SU-DHL-6 (cell line): ENCODE measurements at regions not wholly inside any gene's neighbourhood (a gene's known extent, or its start where the extent isn't known, plus 50 kb on each side); places are given as distances from the start of the nearest gene placed in this dataset.

ENCODE experiments used
- H2AFZ ChIP-seq: fragments of 200-600 bp; sonication (generic); 2 replicates; pipeline ENCODE4 v1.6.1; 2014; ENCODE audit warnings: low read depth, mild to moderate bottlenecking, moderate library complexity, mixed read lengths, antibody characterized with exemption, low read length; ENCODE audit not compliant: severe bottlenecking
- H3F3A ChIP-seq: fragments of 200-600 bp; shearing (Covaris generic); 2 replicates; pipeline ENCODE4 v1.6.0; 2016; ENCODE audit warnings: antibody characterized with exemption, mild to moderate bottlenecking; ENCODE audit not compliant: insufficient read depth
- H3K27ac ChIP-seq: fragments of 200-600 bp; sonication (generic); 2 replicates; pipeline ENCODE4 v1.5.1; 2016; ENCODE audit warnings: low read depth, mild to moderate bottlenecking, low read length, moderate library complexity, mixed read lengths
- H3K27me3 ChIP-seq: fragments of 200-600 bp; sonication (generic), shearing (Covaris generic); 2 replicates; pipeline ENCODE4 v1.6.0; 2014; ENCODE audit warnings: mild to moderate bottlenecking, low read length
- H3K36me3 ChIP-seq: fragments of 200-600 bp; sonication (generic); 2 replicates; pipeline ENCODE4 v1.6.1; 2014; ENCODE audit warnings: mild to moderate bottlenecking, low read length, mixed read lengths
- H3K4me2 ChIP-seq: fragments of 300-600, 200-600 bp; shearing (Covaris generic), sonication (generic); 2 replicates; pipeline ENCODE4 v1.6.0; 2014; ENCODE audit warnings: low read length, low read depth, mild to moderate bottlenecking; ENCODE audit not compliant: poor library complexity, severe bottlenecking
- H3K4me3 ChIP-seq: fragments of 200-600 bp; sonication (generic); 2 replicates; pipeline ENCODE4 v1.5.1; 2014; ENCODE audit warnings: antibody characterized with exemption, low read length, mild to moderate bottlenecking, mixed read lengths; ENCODE audit not compliant: insufficient read depth, poor library complexity, severe bottlenecking
- H3K79me2 ChIP-seq: fragments of 200-600 bp; sonication (generic); 2 replicates; pipeline ENCODE4 v1.6.1; 2014; ENCODE audit warnings: mild to moderate bottlenecking, low read length, moderate library complexity; ENCODE audit not compliant: insufficient read depth
- H3K9ac ChIP-seq: fragments of 200-600 bp; sonication (generic); 2 replicates; pipeline ENCODE4 v1.7.0; 2014; ENCODE audit warnings: mild to moderate bottlenecking, low read length
- H3K9me2 ChIP-seq: fragments of 200-600 bp; sonication (generic); replicated peaks from 2 replicates; pipeline ENCODE4 v1.6.1; 2014; ENCODE audit warnings: low read length; ENCODE audit not compliant: insufficient read depth
- H3K9me3 ChIP-seq: fragments of 200-600 bp; sonication (generic); 2 replicates; pipeline ENCODE4 v1.6.1; 2014; ENCODE audit warnings: low read length, mixed read lengths; ENCODE audit not compliant: insufficient read depth
- H4K20me1 ChIP-seq: fragments of 200-600 bp; sonication (generic); 2 replicates; pipeline ENCODE4 v1.6.1; 2014; ENCODE audit warnings: low read depth, mild to moderate bottlenecking, antibody characterized with exemption, low read length, moderate library complexity, mixed read lengths
- CTCF ChIP-seq: fragments of 200-600 bp; sonication (generic); IDR thresholded peaks from one replicate; pipeline ENCODE4 v1.5.1; 2017; ENCODE audit warnings: antibody characterized with exemption, mild to moderate bottlenecking, low read length, moderate library complexity; ENCODE audit not compliant: insufficient read depth, poor library complexity, severe bottlenecking
- EZH2phosphoT487 ChIP-seq: fragments of 200-600 bp; sonication (generic), shearing (Covaris generic); conservative IDR thresholded peaks from 2 replicates; pipeline ENCODE4 v1.6.1; 2018; ENCODE audit warnings: mild to moderate bottlenecking, antibody characterized with exemption, low read length, moderate library complexity, mixed read lengths

GRCh38 chr10:47164800-47165128 lies 135.2 kb upstream of the GDF10 start:
- Histone ChIP-seq H3K9me3 (no peaks in the 10 kb centered on the region), H3F3A (no peaks in the 10 kb centered on the region), H3K4me3 (no peak overlapping the region), H3K9me2 (no peaks in the 10 kb centered on the region), H3K36me3 (no peaks in the 10 kb centered on the region), H3K9ac (no peak overlapping the region), H3K4me2 (no peak overlapping the region), H3K27ac (no peak overlapping the region), H3K27me3 (no peaks in the 10 kb centered on the region), H2AFZ (no peak overlapping the region), H4K20me1 (no peaks in the 10 kb centered on the region), H3K79me2 (no peaks in the 10 kb centered on the region)
- TF ChIP-seq CTCF (no peak), EZH2phosphoT487 (no peak)

GRCh38 chr10:47165168-47165710 lies 134.8 kb upstream of the GDF10 start:
- no peak overlapping the region for H3K4me2 ChIP-seq
- H3K27ac ChIP-seq = no peak overlapping the region
- H3K9me3 ChIP-seq = no peaks in the 10 kb centered on the region
- H3K79me2 ChIP-seq = no peaks in the 10 kb centered on the region
- no peak overlapping the region for H3K4me3 ChIP-seq
- H2AFZ ChIP-seq = no peak overlapping the region
- H3K9me2 ChIP-seq = no peaks in the 10 kb centered on the region
- H3K27me3 ChIP-seq = no peaks in the 10 kb centered on the region
- TF ChIP-seq EZH2phosphoT487 (no peak), CTCF (no peak)
- H3K9ac ChIP-seq = no peak overlapping the region
- H4K20me1 ChIP-seq = no peaks in the 10 kb centered on the region
- H3F3A ChIP-seq = no peaks in the 10 kb centered on the region
- no peaks in the 10 kb centered on the region for H3K36me3 ChIP-seq

GRCh38 chr10:47165711-47166404 lies 134.1 kb upstream of the GDF10 start:
- Histone ChIP-seq H3K4me2 (no peak overlapping the region), H3K79me2 (no peaks in the 10 kb centered on the region), H3K27me3 (no peaks in the 10 kb centered on the region), H2AFZ (no peak overlapping the region), H3K4me3 (no peak overlapping the region), H3K9me2 (no peaks in the 10 kb centered on the region), H3K27ac (no peak overlapping the region), H3K9ac (no peak overlapping the region), H4K20me1 (no peaks in the 10 kb centered on the region), H3K9me3 (no peaks in the 10 kb centered on the region), H3F3A (no peaks in the 10 kb centered on the region), H3K36me3 (no peaks in the 10 kb centered on the region)
- TF ChIP-seq CTCF (no peak), EZH2phosphoT487 (no peak)
